ENCODE measurements at regions not wholly inside any gene's neighbourhood (a gene's known extent, or its start where the extent isn't known, plus 50 kb on each side); places are given as distances from the start of the nearest gene placed in this dataset.

DNA sequence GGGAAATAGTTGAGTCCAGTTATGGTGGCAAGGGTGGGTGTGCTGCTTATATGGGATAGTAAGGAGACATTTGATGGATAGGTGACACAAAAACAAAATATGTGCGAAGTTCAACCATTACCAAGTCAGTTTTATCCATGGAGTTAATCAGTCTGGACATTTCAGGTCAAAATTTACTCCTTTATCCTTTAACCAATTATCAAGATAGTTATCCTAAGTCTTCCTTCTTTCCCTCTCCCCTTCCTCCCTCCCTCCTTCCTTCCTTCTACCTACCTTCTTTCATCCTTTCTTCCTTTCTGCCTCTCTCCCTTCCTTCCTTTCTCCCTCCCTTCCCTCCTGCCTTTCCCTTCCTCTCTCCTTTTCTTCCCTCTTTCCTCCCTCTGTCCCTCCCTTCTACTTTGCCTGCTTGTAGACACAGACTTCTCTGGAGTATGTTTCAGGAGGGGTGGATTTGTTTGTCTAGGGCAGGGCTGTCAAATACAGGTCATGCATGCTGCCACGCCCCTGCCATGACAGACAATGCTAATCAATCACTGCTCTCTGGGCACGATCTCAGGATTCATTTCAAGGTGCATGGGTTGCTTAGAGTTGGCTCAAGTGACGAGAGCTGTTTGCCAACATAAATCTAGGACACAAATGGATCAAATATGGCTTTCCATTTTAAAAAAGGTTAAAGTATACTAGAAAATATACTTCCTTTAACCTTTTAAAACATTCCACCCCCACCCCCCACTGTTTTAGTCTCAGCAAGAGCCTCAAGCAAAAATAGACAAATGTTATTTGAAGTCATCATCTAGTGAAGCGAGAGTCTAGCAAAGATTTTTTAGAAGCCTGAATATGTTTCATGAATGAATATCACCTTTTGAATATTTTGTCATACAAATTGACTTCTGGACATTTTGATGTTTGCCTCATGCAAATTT lies 281.6 kb upstream of the CITED2 start:
- no peak for TF ChIP-seq POLR2A (IDR thresholded peaks at IDR 0.05)
- TF ChIP-seq, protein P1, sequence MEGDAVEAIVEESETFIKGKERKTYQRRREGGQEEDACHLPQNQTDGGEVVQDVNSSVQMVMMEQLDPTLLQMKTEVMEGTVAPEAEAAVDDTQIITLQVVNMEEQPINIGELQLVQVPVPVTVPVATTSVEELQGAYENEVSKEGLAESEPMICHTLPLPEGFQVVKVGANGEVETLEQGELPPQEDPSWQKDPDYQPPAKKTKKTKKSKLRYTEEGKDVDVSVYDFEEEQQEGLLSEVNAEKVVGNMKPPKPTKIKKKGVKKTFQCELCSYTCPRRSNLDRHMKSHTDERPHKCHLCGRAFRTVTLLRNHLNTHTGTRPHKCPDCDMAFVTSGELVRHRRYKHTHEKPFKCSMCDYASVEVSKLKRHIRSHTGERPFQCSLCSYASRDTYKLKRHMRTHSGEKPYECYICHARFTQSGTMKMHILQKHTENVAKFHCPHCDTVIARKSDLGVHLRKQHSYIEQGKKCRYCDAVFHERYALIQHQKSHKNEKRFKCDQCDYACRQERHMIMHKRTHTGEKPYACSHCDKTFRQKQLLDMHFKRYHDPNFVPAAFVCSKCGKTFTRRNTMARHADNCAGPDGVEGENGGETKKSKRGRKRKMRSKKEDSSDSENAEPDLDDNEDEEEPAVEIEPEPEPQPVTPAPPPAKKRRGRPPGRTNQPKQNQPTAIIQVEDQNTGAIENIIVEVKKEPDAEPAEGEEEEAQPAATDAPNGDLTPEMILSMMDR (IDR thresholded peaks at IDR 0.05) = no peak
